Right hindlimb (tissue), 1 donor: ENCODE measurements at regions not wholly inside any gene's neighbourhood (a gene's known extent, or its start where the extent isn't known, plus 50 kb on each side); places are given as distances from the start of the nearest gene placed in this dataset.
"Not testable (repeated sequence)": the region's sequence is repeated elsewhere in the genome, so short reads cannot be mapped to it uniquely, and the experiment has no call there.

ENCODE experiments used
- DNase-seq: peaks from one replicate; pipeline ENCODE4 v3.0.0-alpha.2; 2018

- DNase-seq, result peak; percentile 53
Observed at GRCh38 chr1:118563981-118564951, 379.2 kb upstream of the SPAG17 start.

DNA sequence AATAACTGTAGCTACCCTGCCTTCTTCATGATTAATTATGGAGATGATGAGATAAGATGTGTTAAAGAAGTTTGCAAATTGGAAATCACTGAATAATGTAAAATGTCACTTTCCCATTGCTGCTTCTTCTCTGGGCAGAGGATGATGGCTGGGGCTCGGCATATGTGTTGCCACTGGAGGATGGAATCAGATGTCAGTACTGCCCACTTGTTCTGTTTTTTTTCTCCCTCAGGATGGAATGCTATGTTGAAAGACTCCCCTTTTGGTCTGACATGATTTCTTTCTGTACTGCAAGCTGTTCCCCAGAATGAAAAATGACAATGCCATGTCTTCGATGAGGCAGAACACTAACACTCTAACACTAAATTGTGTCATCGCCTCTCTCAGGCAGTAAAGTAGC lies 373.9 kb upstream of the SPAG17 start:
- no peak for DNase-seq

DNA sequence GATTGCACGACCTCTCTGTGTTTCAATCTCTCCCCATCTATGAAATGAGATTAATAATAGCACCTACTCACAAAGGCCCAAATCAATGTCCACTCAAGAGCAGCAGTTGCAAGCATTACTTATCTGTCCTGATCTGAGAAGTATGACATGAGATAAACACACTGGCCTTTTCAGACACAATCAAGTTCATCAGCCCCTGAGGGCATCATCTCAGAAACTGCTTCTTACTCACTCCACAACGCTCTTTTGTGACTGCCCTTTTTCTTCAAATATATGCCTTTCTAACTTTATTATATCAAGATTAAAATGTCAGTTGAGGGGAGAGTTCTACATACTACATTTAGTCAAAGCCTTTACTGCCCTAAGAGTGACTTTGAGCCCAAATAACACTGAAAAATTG lies 371.9 kb upstream of the SPAG17 start:
- DNase-seq, result no peak

- no peak for DNase-seq
Observed at GRCh38 chr1:118555638-118556037, 370.6 kb upstream of the SPAG17 start.

GRCh38 chr1:118535901-118536300 lies 350.9 kb upstream of the SPAG17 start:
- DNase-seq, result no peak

GRCh38 chr1:118511922-118512321 lies 326.9 kb upstream of the SPAG17 start:
- not testable (repeated sequence) for DNase-seq

GRCh38 chr1:118504867-118505266 lies 319.8 kb upstream of the SPAG17 start:
- DNase-seq, result peak; percentile 75

GRCh38 chr1:118504221-118504644 lies 319.2 kb upstream of the SPAG17 start:
- peak; percentile 55 for DNase-seq

- DNase-seq, result no peak
Observed at GRCh38 chr1:118503752-118504151, 318.7 kb upstream of the SPAG17 start.

DNA sequence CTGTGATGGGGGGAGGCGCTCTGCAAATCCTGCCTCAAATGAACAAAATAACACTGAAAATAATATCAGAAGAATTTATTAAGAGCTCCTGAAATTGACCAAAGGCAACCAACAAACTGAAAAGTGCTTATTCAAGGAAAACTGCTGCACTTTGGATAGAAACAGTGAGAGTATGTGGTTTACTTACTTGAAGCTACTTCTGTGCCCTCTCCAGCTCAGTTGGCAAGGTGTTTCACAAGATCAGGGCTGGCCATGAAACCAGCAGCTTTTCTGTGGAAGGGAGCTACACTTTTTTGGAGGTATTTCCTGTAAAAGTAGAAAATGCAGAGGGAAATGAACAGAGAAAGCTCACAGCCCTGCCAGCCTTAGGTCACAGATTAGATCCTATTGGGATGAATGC lies 310.0 kb upstream of the SPAG17 start:
- DNase-seq, result no peak

GRCh38 chr1:118488787-118489186 lies 303.8 kb upstream of the SPAG17 start:
- DNase-seq, result no peak

DNA sequence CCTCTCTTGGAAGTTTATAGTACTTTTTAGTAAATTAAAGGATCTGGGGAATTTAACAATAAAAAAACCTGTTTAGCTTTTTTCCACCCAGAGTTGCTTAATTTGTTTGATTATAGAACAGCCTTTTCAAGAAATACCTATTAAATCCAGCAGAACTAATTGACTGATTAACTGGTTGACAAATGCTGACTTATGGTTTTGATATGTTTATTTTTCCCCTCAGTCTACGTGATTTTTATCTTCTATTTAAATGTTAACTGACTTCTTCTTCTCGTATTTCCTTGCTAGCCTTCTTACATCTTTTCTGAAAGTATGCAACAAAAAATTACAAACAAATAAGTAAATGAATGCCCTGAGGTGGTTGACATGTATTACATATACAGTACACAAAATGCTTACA lies 302.9 kb upstream of the SPAG17 start:
- DNase-seq, result no peak

- DNase-seq, result no peak
Observed at GRCh38 chr1:118487091-118487490, 302.1 kb upstream of the SPAG17 start.

DNA sequence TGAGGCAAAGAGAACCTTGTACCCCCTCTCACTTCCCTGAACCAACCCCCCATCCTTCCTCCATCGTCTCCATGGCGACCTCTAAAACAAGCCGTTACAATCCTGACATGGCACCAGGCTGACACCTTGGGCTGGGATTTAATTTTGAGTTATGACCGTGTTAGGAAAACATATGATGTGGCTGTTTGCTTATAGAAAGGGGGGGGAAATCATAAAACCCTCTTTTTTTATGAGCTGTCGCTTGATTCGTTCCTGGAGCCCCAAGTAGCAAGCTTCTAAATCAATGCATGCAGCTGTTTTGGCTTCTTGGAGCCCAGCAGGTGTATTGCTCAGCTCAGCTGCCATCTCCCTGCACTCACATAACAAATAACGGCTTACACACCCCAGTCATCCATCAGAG lies 301.2 kb upstream of the SPAG17 start:
- DNase-seq, result peak; percentile 58

- DNase-seq, result no peak
Observed at GRCh38 chr1:118485757-118486156, 300.7 kb upstream of the SPAG17 start.

DNA sequence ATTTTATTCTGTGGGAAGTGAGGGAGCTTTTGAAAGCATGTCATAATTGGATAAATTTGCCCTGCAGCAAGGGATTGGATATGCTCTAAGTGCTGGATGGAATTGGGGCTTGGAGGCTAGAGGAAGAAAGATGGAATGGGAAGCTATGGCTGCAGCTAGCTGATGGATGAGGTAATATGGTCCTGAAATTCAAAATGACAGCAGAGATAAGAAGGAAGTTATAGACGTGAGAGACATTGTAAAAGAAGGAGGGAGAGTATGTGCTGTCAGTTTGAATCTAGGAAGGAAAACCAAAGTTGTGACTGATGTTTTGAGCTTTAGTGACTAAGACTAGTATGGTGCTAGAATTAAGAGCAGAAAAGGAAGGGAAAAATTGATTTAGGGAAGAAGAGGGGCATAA lies 299.9 kb upstream of the SPAG17 start:
- DNase-seq, result no peak

DNA sequence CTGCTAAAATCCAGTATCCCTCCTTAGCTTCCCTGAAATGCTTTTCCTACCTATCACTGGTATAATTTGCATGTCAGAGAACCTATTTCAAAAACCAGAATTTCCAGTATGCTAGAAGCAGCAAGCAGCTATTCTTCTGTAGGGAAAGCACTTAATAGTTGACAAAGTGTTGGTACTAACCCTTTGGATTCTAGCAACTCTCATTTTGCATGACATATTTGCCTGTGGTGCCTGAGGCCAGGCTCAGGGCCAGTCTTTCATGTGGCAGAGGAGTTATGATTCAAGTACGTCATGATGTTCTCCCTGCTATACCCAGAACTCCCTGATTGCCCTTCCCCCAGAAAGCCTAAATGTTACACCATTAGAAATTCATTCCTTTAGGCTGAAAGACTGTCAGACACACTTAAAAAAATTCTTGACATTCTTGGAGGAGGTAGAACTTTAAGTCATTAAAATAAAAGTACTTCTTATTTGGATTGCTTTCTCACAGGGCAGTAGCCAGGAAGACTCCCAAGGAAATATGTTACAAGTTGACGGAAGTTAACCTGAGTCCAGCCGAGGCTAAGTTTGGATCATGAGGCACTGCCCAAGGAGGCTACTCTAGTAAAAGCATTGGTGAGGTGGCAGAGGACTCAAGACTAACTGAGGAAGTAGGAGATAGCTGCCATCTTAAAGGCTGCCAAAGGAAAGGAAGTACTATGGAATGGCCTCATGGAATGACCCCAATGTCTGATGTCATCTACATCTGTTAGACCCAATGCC lies 298.4 kb upstream of the SPAG17 start:
- DNase-seq, result no peak

- DNase-seq, result no peak
Observed at GRCh38 chr1:118481126-118481525, 296.1 kb upstream of the SPAG17 start.

DNA sequence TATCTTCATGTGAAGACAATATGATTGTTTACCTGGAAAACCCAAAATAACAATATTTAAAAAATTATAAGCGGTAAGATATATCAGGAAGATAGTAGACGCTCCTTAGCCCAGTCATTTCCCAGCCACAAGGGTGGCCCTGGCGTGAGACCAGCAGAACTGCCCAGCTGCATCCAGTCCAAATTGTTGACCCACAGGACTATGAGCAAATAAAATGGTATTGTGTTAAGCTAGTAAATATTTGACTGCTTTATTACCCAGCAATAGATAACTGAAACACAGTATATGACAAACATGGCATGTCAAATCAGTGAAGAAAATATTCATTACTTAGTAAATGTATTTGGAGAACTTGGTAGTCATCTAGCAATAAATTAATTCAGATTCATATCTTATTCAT lies 294.3 kb upstream of the SPAG17 start:
- DNase-seq, result no peak

DNA sequence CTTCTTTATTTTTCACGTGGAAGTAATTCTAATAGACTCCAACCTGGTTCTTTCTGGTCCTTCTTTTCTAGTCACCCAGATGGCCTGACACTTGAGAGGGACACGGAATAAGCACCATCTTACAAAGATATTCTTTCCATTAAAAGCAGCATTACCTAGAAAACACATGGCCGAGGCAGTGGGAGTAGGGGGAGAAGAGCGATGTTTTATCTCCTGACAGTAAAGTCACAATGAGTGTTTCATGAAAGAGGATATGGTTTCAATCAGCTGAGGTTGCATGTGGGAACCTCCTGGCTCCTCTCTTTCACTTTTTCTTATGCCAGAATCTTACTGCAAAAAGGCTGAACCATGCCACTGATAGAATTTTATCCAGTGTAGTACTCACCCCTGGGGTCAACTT lies 288.8 kb upstream of the SPAG17 start:
- DNase-seq, result no peak

DNA sequence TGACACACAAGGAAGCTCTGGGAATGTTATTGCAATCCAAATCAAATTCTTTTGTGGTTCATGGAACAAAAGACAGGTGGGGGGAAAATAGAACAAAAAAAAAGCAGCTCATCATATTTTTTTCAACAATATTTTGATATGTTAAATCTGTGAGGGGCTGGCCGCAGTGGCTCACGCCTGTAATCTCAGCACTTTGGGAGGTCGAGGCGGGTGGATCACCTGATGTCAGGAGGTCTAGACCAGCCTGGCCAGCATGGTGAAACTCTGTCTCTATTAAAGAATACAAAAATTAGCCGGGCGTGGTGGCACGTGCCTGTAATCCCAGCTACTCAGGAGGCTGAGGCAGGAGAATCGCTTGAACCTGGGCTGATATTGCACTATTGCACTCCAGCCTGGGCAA lies 279.4 kb upstream of the SPAG17 start:
- not testable (repeated sequence) for DNase-seq

DNA sequence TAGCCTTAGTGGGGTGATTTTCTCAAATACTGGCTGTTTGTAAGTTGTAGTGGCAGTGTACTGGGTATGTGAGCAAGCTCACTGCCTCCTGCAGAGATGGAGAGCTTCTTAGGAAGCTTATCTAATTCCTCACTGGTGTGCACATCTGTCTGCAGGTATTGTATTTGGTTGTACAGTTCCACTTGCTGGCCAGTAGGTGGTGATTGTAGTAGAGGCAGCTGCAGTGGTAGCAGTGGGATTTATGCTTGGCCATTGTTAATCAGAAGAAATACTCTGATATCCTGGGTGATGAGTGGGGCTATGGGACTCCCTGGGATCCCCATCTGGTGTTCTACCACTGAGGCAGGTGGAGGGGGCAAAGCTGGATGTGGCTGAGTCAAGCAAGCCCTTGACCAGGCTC lies 276.1 kb upstream of the SPAG17 start:
- no peak for DNase-seq

DNA sequence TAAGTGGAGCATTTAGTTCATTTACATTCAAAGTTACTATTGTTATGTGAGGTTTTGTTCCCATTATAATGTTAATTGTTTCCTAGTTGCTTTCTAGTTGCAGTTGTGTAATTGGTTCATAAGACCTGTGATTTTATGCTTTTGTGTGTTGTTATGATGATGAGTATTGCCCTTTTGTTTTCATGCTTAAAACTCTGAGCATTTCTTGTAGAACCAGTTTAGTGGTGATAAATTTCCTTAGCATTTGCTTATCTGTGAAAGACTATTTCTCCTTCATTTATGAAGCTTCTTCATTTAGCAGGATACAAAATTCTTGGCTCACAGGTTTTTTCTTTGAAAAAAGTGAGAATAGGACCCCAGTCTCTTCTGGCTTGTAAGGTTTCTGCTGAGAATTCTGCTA lies 274.8 kb upstream of the SPAG17 start:
- DNase-seq, result no peak

GRCh38 chr1:118453856-118454255 lies 268.8 kb upstream of the SPAG17 start:
- DNase-seq, result not testable (repeated sequence)
